Heart left ventricle (tissue), 16 donors: ENCODE measurements at regions not wholly inside any gene's neighbourhood (a gene's known extent, or its start where the extent isn't known, plus 50 kb on each side); places are given as distances from the start of the nearest gene placed in this dataset.
A peak's percentile ranks its signal among the peaks of the same experiment; 100 is the strongest.

ENCODE experiments used
- ATAC-seq, 4 donors: fragments of 200-7000 bp; cut with Tn5 transposase; one replicate each; pipeline ENCODE4 v1.9.1; 2020 to 2022; ENCODE audit warnings: moderate library complexity in 4 of 4, mild to moderate bottlenecking in 3 of 4, moderate number of reproducible peaks in 1 of 4
- DNase-seq, 5 donors: peaks; one replicate each; pipeline ENCODE4 v3.0.0-alpha.2; 2020
- H3K27ac ChIP-seq, 12 donors: fragments of 200-600 bp; sonication (generic) in 4 of 12; one replicate each; pipeline versions ENCODE4 v1.5.0 to v1.8.0; 2016 to 2022; ENCODE audit warnings: mild to moderate bottlenecking in 2 of 12
- H3K27me3 ChIP-seq, 9 donors: fragments of 200-600 bp; sonication (generic) in 2 of 9; one replicate each; pipeline versions ENCODE4 v1.5.1 to v1.8.0; 2016 to 2022; ENCODE audit warnings: mild to moderate bottlenecking in 3 of 9
- H3K36me3 ChIP-seq, 9 donors: fragments of 200-600 bp; sonication (generic) in 2 of 9; one replicate each; pipeline versions ENCODE4 v1.5.0 to v1.8.0; 2018 to 2022; ENCODE audit warnings: mild to moderate bottlenecking in 2 of 9
- H3K4me1 ChIP-seq, 12 donors: fragments of 200-600 bp; sonication (generic) in 4 of 12; one replicate each; pipeline versions ENCODE4 v1.5.0 to v1.8.0; 2016 to 2022; ENCODE audit warnings: mild to moderate bottlenecking in 3 of 12
- H3K4me3 ChIP-seq, 12 donors: fragments of 200-600 bp; sonication (generic) in 4 of 12; one replicate each; pipeline versions ENCODE4 v1.5.0 to v1.8.0; 2017 to 2022; ENCODE audit warnings: mild to moderate bottlenecking in 9 of 12, moderate library complexity in 4 of 12
- H3K9me3 ChIP-seq, 12 donors: fragments of 200-600 bp; sonication (generic) in 4 of 12; one replicate each; pipeline versions ENCODE4 v1.5.0 to v1.8.0; 2016 to 2022; ENCODE audit warnings: mild to moderate bottlenecking in 1 of 12
- POLR2A ChIP-seq, 2 donors: fragments of 450-650 bp; IDR thresholded peaks; one replicate each; pipeline ENCODE4 v1.6.1; 2017; ENCODE audit warnings: antibody characterized with exemption in 2 of 2, mild to moderate bottlenecking in 2 of 2, moderate library complexity in 2 of 2
- WGBS, 4 donors: extraction: QIAGEN DNeasy Blood & Tissue Kit in 2 of 4; methylation state at CpG; one replicate each; pipeline versions ENCODE4 v1.1.5 to v1.1.7; 2013 to 2018; 5-methylcytosine and 5-hydroxymethylcytosine counted together
- intact Hi-C, 10 donors: fragments of 100-400 bp; cut with DNase I; formaldehyde crosslinking; loops; one replicate each; pipeline versions ENCODE4 v1.11.1 to v1.14.2; 2022
- TF ChIP-seq, protein P1 (sequence below), 12 donors: fragments of 200-600 bp; sonication (generic) in 4 of 12; IDR thresholded peaks; one replicate each; pipeline versions ENCODE4 v1.5.0 to v1.8.0; 2018 to 2022; ENCODE audit warnings: antibody characterized with exemption in 12 of 12, mild to moderate bottlenecking in 5 of 12
- donor health status: ischemic (EF 13 %, LVEDD 7.1; RV severe dilation, severe dysfunction).
- donor health status: healthy with polysubstance abuse.
- donor health status: DM: no; HTN: yes; CAD: no.
- donor health status: DM: no; HTN: no; CAD: no.
- donor health status: ischemic (EF 25% LVEDD 6.9; RV normal size, moderate dysfunction).
- donor health status: ischemic (EF 25% LVEDD 5.7; RV mildly dilated, moderate dysfunction).
- donor health status: healthy.
- donor health status: DM: yes; HTN: yes; CAD: no.
- donor health status: ischemic (EF 35%, LVEDD 5.7; RV mildly dilated, moderate dysfunction).
- donor health status: nonischemic (EF 11% LVEDD 7.7; RV severe dilation, severe dysfunction).
- donor health status: DM: yes; HTN: yes; CAD: no.
- donor health status: PGD.
- donor health status: ischemic (EF 29% LVEDD 5.4; RV normal size, mild dysfunction).
- donor health status: nonischemic (EF 23%, LVEDD 6.1; RV moderate dilation, normal function).

DNA sequence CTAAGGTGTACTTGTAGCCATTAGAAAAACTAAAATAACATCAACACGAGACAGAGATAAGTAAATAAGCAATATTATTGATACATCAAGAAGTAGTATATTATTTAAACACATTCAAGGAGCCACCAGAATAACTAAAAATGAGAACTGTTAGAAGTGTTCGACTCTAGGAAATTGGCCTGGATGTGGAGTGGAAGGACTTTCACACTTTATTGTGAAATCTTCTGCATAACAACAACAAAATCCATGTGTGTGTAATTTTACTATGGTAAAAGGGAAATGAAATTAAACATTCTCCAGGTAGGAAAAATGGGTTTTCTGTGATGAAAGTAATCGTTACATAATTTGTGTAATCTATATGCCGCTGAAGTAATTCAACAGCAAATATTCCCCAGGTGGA lies 96.3 kb upstream of the RNF152 start:
- WGBS, 4 donors, result 86 to 91% (median 90%) methylated on average over 4 of the region's 4 CpGs

GRCh38 chr18:61988100-61988499 lies 95.3 kb upstream of the RNF152 start:
- no peak for ATAC-seq

More for the DNA sequence above, 96.3 kb upstream of the RNF152 start:
- peaks cover 0 to 40% (median 15%) of the 10 kb centered on the region in 12 donors for H3K4me1 ChIP-seq
- no peak for ATAC-seq
- intact Hi-C loops, result no loop called here
- no peaks in the 10 kb centered on the region for H3K27me3 ChIP-seq
- no peaks in the 10 kb centered on the region for H3K36me3 ChIP-seq
- no peaks in the 10 kb centered on the region for H3K9me3 ChIP-seq
- no peak overlapping the region for H3K4me3 ChIP-seq
- TF ChIP-seq POLR2A (IDR thresholded peaks at IDR 0.05), result no peak
- TF ChIP-seq, protein P1, sequence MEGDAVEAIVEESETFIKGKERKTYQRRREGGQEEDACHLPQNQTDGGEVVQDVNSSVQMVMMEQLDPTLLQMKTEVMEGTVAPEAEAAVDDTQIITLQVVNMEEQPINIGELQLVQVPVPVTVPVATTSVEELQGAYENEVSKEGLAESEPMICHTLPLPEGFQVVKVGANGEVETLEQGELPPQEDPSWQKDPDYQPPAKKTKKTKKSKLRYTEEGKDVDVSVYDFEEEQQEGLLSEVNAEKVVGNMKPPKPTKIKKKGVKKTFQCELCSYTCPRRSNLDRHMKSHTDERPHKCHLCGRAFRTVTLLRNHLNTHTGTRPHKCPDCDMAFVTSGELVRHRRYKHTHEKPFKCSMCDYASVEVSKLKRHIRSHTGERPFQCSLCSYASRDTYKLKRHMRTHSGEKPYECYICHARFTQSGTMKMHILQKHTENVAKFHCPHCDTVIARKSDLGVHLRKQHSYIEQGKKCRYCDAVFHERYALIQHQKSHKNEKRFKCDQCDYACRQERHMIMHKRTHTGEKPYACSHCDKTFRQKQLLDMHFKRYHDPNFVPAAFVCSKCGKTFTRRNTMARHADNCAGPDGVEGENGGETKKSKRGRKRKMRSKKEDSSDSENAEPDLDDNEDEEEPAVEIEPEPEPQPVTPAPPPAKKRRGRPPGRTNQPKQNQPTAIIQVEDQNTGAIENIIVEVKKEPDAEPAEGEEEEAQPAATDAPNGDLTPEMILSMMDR (IDR thresholded peaks at IDR 0.05), result no peak
- DNase-seq, result no peak
- no peak overlapping the region for H3K27ac ChIP-seq

DNA sequence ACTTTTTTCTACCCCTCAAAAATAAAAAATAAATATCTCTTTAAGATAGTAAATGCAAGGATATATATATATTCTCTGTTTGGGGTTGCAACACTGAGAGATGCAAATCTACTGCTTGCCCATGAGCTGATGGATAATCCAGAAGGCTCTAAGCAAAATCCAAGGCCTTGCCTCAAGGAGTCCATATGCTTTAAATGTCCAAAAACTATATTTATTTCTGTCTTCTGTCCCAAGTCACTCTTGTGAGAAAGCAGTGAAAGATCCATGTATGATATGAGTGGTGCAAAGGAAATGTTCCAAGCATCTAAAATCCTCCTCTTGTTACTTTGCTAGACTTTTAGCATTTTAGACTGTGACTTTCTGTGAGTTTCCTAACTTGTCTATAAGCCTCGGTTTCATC lies 92.9 kb upstream of the RNF152 start:
- DNase-seq (no peak), ATAC-seq (no peak)
- 87 to 93% (median 90%) methylated on average over 1 of the region's 1 CpG for WGBS, 4 donors
- peaks cover 0 to 8% (median 0%) of the 10 kb centered on the region in 12 donors for H3K4me1 ChIP-seq
- TF ChIP-seq POLR2A (IDR thresholded peaks at IDR 0.05), result no peak
- TF ChIP-seq, protein P1 (IDR thresholded peaks at IDR 0.05), result no peak
- H3K9me3 ChIP-seq, result no peaks in the 10 kb centered on the region
- intact Hi-C loops, result no loop called here
- no peaks in the 10 kb centered on the region for H3K27me3 ChIP-seq
- H3K27ac ChIP-seq, result no peak overlapping the region
- no peak overlapping the region for H3K4me3 ChIP-seq
- H3K36me3 ChIP-seq, result no peaks in the 10 kb centered on the region

More at GRCh38 chr18:61988100-61988499, 95.3 kb upstream of the RNF152 start:
- Histone ChIP-seq H3K4me3 (no peak overlapping the region), H3K9me3 (no peaks in the 10 kb centered on the region), H3K4me1 (peaks cover 0 to 30% (median 10%) of the 10 kb centered on the region in 12 donors), H3K36me3 (no peaks in the 10 kb centered on the region), H3K27me3 (no peaks in the 10 kb centered on the region), H3K27ac (no peak overlapping the region)
- 59 to 86% (median 70%) methylated on average over 2 of the region's 2 CpGs for WGBS, 4 donors
- DNase-seq, result no peak
- no peak for TF ChIP-seq POLR2A (IDR thresholded peaks at IDR 0.05)
- TF ChIP-seq, protein P1 (IDR thresholded peaks at IDR 0.05), result no peak
- intact Hi-C loops, result no loop called here

GRCh38 chr18:61984349-61984748 lies 91.5 kb upstream of the RNF152 start:
- WGBS, 4 donors, result 36 to 71% (median 51%) methylated on average over 1 of the region's 1 CpG
- no peak for DNase-seq
- intact Hi-C loops, result no loop called here
- Histone ChIP-seq H3K4me1 (peaks cover 0 to 8% (median 0%) of the 10 kb centered on the region in 12 donors), H3K36me3 (no peaks in the 10 kb centered on the region), H3K4me3 (no peak overlapping the region), H3K27me3 (no peaks in the 10 kb centered on the region), H3K9me3 (no peaks in the 10 kb centered on the region), H3K27ac (peak overlapping the region in 3 of 12 donors; percentile 20 to 61 (median 49))
- TF ChIP-seq POLR2A (IDR thresholded peaks at IDR 0.05), result no peak
- TF ChIP-seq, protein P1 (IDR thresholded peaks at IDR 0.05), result no peak
- ATAC-seq, result no peak
